B cell (primary cell): ENCODE measurements at regions not wholly inside any gene's neighbourhood (a gene's known extent, or its start where the extent isn't known, plus 50 kb on each side); places are given as distances from the start of the nearest gene placed in this dataset.

Experiments used
- EZH2 ChIP-seq: IDR thresholded peaks from 2 replicates; pipeline ENCODE4 v1.6.1; 2012; ENCODE audit warnings: borderline replicate concordance, low read depth, mild to moderate bottlenecking, moderate library complexity, low read length; ENCODE audit not compliant: insufficient read depth, poor library complexity, severe bottlenecking
- TF ChIP-seq, protein P1 (sequence below): fragments of 200-600 bp; IDR thresholded peaks from one replicate; pipeline ENCODE4 v1.8.0; 2022; ENCODE audit warnings: antibody characterized with exemption, mild to moderate bottlenecking

DNA sequence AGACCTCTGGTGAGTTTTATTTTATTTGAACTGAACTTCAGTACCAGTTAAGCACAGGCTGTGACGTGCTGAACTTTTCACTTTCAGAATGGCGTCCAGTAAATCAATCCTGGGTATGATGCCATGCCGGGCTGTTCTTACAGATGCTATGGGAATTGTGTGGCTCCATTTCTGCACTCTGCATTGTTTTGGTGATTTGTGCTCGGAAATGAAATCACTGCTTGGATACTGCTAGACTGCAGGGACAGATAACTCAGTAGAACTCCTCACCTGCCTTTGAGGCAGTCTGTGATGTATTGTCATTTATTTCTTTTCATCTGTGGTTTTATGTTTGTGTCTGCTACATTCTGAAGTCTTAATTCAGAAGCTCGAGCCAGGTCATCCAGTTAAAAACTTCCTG, 172.7 kb downstream of the PTPN11 start:
- TF ChIP-seq, protein P1, sequence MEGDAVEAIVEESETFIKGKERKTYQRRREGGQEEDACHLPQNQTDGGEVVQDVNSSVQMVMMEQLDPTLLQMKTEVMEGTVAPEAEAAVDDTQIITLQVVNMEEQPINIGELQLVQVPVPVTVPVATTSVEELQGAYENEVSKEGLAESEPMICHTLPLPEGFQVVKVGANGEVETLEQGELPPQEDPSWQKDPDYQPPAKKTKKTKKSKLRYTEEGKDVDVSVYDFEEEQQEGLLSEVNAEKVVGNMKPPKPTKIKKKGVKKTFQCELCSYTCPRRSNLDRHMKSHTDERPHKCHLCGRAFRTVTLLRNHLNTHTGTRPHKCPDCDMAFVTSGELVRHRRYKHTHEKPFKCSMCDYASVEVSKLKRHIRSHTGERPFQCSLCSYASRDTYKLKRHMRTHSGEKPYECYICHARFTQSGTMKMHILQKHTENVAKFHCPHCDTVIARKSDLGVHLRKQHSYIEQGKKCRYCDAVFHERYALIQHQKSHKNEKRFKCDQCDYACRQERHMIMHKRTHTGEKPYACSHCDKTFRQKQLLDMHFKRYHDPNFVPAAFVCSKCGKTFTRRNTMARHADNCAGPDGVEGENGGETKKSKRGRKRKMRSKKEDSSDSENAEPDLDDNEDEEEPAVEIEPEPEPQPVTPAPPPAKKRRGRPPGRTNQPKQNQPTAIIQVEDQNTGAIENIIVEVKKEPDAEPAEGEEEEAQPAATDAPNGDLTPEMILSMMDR = no peak
- TF ChIP-seq EZH2 = no peak
